ENCODE measurements at regions not wholly inside any gene's neighbourhood (a gene's known extent, or its start where the extent isn't known, plus 50 kb on each side); places are given as distances from the start of the nearest gene placed in this dataset.

DNA sequence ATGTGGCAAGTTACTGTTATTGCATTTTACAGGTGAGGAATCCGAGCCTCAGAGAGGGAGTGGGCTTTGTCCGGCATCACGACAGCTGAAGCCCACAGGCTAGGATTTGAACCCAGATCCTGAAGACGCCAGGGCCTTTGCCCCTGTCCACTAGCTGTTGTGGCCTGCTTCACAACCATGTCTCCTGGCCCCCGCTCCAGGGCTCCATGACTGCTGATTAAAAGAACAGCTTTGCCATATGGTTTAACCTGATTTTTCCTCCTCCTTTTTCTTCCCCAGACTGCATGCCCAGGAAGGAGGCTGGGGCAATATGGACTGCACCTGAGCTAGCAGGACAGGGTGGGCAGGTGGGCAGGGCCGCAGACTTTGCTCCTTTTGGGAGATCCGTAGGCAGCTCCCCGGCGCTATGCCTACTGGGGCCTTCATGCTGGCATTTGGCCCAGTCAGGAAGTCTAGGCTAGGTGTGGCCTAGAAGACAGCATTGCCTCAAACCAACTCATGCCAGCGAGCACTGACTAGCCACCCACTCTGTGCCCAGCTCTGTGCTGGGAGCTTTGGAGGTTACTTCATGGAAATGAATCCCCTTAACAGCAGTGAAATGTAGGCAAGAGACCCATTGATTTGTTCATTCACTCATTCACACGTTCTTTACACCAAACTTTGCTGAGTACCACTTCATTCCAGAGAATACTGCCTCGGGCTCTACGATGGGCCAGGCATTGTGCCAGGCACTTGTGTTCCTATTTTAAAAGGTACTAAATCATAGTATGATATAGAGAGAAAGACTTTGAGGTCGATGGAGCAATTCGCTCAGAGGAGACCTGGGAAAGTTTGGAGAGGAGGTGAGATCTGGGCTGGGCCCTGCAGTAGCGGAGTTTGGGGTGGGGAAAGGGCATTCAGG lies 94.3 kb upstream of the CPEB4 start:
- no peaks in the 10 kb centered on the region for H3K27me3 ChIP-seq (ENCODE audit: low read depth)
- H3K36me3 ChIP-seq, result no peaks in the 10 kb centered on the region
- peaks cover 10% of the 10 kb centered on the region for H3K4me1 ChIP-seq
- DNase-seq, result peak; percentile 58
- TF ChIP-seq, protein P1, sequence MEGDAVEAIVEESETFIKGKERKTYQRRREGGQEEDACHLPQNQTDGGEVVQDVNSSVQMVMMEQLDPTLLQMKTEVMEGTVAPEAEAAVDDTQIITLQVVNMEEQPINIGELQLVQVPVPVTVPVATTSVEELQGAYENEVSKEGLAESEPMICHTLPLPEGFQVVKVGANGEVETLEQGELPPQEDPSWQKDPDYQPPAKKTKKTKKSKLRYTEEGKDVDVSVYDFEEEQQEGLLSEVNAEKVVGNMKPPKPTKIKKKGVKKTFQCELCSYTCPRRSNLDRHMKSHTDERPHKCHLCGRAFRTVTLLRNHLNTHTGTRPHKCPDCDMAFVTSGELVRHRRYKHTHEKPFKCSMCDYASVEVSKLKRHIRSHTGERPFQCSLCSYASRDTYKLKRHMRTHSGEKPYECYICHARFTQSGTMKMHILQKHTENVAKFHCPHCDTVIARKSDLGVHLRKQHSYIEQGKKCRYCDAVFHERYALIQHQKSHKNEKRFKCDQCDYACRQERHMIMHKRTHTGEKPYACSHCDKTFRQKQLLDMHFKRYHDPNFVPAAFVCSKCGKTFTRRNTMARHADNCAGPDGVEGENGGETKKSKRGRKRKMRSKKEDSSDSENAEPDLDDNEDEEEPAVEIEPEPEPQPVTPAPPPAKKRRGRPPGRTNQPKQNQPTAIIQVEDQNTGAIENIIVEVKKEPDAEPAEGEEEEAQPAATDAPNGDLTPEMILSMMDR (IDR thresholded peaks at IDR 0.05), result no peak
- no peak overlapping the region for H3K4me3 ChIP-seq
- H3K9me3 ChIP-seq, result no peaks in the 10 kb centered on the region
- peak; percentile 34 to 40 for ATAC-seq
- intact Hi-C loops (cut with DNase I), result no loop called here
- no peak overlapping the region for H3K27ac ChIP-seq

DNA sequence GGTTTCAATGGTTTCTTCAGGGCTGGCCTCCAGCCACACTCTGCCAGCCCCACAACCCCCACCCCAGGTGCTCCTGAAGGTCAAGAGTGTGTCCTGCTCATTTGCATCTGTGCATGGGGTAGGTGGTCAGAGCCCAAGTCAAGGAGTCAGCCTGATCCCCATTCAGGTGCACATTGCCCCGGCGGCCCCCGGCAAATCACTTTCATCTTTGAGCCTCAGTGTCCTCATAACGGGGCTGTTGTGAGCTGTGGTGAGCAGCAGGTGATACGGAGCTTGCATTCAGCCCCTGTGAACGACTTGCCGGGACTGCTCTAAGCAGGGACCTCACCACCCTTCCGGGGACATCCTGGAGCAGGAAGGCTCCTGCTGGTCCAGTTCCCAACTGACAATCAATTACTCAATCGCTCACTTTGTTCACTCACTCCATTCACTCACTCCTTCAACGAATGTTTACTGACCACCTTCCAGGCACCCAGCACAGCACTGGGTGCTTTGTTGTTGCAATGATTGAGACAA lies 93.2 kb upstream of the CPEB4 start:
- TF ChIP-seq, protein P1 (IDR thresholded peaks at IDR 0.05), result no peak
- H3K4me1 ChIP-seq, result peaks cover 10% of the 10 kb centered on the region
- no peaks in the 10 kb centered on the region for H3K27me3 ChIP-seq (ENCODE audit: low read depth)
- no peak overlapping the region for H3K4me3 ChIP-seq
- no peak overlapping the region for H3K27ac ChIP-seq
- no peaks in the 10 kb centered on the region for H3K36me3 ChIP-seq
- intact Hi-C loops (cut with DNase I), result no loop called here
- no peak for DNase-seq
- H3K9me3 ChIP-seq, result no peaks in the 10 kb centered on the region
- ATAC-seq, result no peak

DNA sequence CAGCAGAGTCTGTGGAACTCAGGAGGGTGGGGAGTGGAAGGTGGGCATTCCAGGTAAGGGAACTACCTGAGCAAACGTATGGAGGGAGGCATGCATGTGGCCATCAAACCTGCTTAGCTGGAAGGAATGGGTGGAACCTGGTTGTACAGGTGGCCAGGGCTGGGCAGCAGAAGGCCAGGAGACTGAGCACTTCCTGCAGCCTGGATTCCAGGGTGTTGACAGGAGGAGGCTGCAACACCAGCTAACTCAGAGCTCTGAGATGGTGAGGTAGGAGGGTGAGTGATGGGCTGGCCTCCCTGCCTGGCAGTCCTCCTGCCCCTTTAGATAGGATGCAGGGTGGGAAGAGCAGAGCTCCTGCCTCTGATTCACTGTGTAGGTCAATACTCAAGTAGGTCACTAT lies 92.5 kb upstream of the CPEB4 start:
- Histone ChIP-seq H3K27ac (no peak overlapping the region), H3K9me3 (no peaks in the 10 kb centered on the region), H3K27me3 (ENCODE audit: low read depth) (no peaks in the 10 kb centered on the region), H3K4me3 (no peak overlapping the region), H3K36me3 (no peaks in the 10 kb centered on the region), H3K4me1 (peaks cover 10% of the 10 kb centered on the region)
- intact Hi-C loops (cut with DNase I), result no loop called here
- TF ChIP-seq, protein P1 (IDR thresholded peaks at IDR 0.05), result no peak
- DNase-seq (no peak), ATAC-seq (no peak)

DNA sequence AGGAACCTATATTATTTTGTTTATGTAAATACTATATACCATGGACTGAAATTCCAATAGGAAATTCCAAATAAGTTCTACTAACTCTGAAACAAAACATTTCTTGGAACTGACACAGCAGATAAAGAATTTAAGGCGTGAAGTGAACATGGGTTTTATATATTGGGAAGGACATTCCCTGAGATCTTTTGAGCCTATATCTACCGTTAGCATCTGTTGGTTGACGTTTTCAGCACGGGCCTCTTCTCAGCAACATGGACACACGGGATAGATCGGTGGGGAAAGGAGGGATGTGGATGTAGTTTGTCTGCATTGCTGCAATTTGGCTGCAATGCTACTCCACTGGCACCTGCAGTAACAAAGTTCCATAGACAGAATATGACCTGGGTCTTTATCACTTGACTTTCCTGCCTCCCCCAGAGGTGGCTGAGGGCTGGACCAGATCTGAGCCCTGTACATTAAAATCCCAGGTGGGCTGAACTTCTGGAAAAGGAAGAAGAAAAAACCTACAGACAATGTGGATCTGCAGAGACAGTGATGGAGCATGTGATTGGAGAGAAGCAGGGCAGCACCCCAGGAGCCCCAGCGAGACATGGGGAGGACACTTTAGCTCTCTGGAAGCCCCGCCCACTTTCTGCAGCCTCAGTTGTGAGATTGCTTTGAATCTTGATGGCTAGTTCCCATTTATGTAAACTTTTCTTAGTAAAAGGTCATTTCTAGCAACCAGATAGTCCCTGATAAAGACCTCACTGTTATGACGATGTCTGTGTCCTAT lies 91.2 kb upstream of the CPEB4 start:
- Histone ChIP-seq H3K4me1 (peaks cover 10% of the 10 kb centered on the region), H3K4me3 (no peak overlapping the region), H3K27ac (no peak overlapping the region), H3K27me3 (ENCODE audit: low read depth) (no peaks in the 10 kb centered on the region), H3K9me3 (no peaks in the 10 kb centered on the region), H3K36me3 (no peaks in the 10 kb centered on the region)
- no peak for ATAC-seq
- TF ChIP-seq, protein P1 (IDR thresholded peaks at IDR 0.05), result no peak
- no peak for DNase-seq
- intact Hi-C loops (cut with DNase I), result no loop called here

DNA sequence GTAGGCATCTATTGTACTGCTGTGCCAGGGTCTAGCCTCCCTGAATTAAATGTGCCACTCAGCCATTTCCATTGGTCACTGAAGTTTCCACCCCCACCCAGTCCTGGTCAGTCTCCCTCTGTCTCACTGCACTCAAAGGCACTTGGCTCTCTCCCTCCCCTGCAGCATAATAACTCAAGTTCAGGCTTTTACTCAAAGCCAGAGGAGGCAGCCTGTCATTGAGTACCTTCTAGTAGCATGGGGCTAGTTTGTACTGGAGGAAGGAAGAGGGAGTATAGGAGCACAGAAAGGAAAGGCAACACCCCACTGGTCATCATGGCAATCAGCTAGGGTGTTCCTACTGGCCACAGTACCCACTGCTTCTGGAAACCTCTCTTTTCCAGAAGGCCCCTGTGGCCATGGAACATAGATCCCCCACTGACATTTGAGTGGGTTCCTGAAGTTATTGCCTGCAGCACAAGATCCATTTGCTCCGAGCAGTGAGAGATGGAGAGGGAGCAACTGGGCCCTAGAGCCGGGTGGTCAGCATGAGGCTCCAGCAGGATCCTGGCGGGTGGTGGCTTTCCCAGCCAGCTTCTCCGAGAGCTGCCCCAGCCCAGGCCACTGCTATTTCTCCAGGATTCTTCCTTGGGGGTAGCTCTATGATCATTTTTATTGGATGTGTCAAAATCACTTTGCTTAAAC lies 89.9 kb upstream of the CPEB4 start:
- H3K27me3 ChIP-seq (ENCODE audit: low read depth), result no peaks in the 10 kb centered on the region
- H3K27ac ChIP-seq, result no peak overlapping the region
- ATAC-seq (no peak), DNase-seq (no peak)
- TF ChIP-seq, protein P1 (IDR thresholded peaks at IDR 0.05), result no peak
- peaks cover 15% of the 10 kb centered on the region for H3K4me1 ChIP-seq
- no peaks in the 10 kb centered on the region for H3K9me3 ChIP-seq
- no peak overlapping the region for H3K4me3 ChIP-seq
- no peaks in the 10 kb centered on the region for H3K36me3 ChIP-seq
- intact Hi-C loops (cut with DNase I), result no loop called here
